GM23248 (cell line): ENCODE measurements at regions not wholly inside any gene's neighbourhood (a gene's known extent, or its start where the extent isn't known, plus 50 kb on each side); places are given as distances from the start of the nearest gene placed in this dataset.

ENCODE experiments used
- EZH2 ChIP-seq: fragments of 200-600 bp; sonication (generic); IDR thresholded peaks from 2 replicates; pipeline ENCODE4 v1.6.1; 2018; ENCODE audit warnings: antibody characterized with exemption, mild to moderate bottlenecking; ENCODE audit not compliant: insufficient read depth, poor library complexity, severe bottlenecking
- EZH2phosphoT487 ChIP-seq: fragments of 200-600 bp; sonication (generic); IDR thresholded peaks from 2 replicates; pipeline ENCODE4 v1.6.1; 2018; ENCODE audit warnings: antibody characterized with exemption, moderate library complexity, mild to moderate bottlenecking, low read depth; ENCODE audit not compliant: insufficient read depth

GRCh38 chr5:173496129-173496882, 120.1 kb downstream of the BOD1 start:
- no peak for TF ChIP-seq EZH2
- TF ChIP-seq EZH2phosphoT487 = no peak
